Thoracic aorta (tissue), 2 donors: ENCODE measurements at regions not wholly inside any gene's neighbourhood (a gene's known extent, or its start where the extent isn't known, plus 50 kb on each side); places are given as distances from the start of the nearest gene placed in this dataset.

Source experiments
- ATAC-seq: fragments of 150-250 bp; one replicate; pipeline ENCODE4 v1.8.0; 2017; ENCODE audit warnings: low read depth; ENCODE audit not compliant: insufficient number of reproducible peaks, low FRiP score
- DNase-seq: peaks from one replicate; pipeline ENCODE4 v3.0.0-alpha.2; 2020; ENCODE audit warnings: low spot score
- H3K27ac ChIP-seq, 2 donors: fragments of 200-600 bp; sonication (generic); 1 replicate in 1 of 2; 2 replicates in 1 of 2; pipeline ENCODE4 v1.5.1; 2016; ENCODE audit warnings: mild to moderate bottlenecking in 2 of 2, moderate library complexity in 2 of 2
- H3K27me3 ChIP-seq: fragments of 200-600 bp; sonication (generic); replicated peaks from 2 replicates; pipeline ENCODE4 v1.6.0; 2016; ENCODE audit warnings: mild to moderate bottlenecking; ENCODE audit not compliant: insufficient read depth
- H3K36me3 ChIP-seq: fragments of 200-600 bp; sonication (generic); one replicate; pipeline ENCODE4 v1.5.1; 2016
- H3K4me1 ChIP-seq, 2 donors: fragments of 200-600 bp; sonication (generic); 1 replicate in 1 of 2; 2 replicates in 1 of 2; pipeline versions ENCODE4 v1.5.1 to v1.6.0; 2016; ENCODE audit warnings: low read depth in 2 of 2, mild to moderate bottlenecking in 1 of 2; ENCODE audit not compliant: control insufficient read depth in 1 of 2
- H3K4me3 ChIP-seq: fragments of 200-600 bp; sonication (generic); 2 replicates; pipeline ENCODE4 v1.5.1; 2016; ENCODE audit warnings: mild to moderate bottlenecking
- H3K9me3 ChIP-seq: fragments of 200-600 bp; sonication (generic); 2 replicates; pipeline ENCODE4 v1.5.1; 2016
- TF ChIP-seq, protein P1 (sequence below): fragments of 200-600 bp; sonication (generic); IDR thresholded peaks from one replicate; pipeline ENCODE4 v1.5.1; 2019; ENCODE audit warnings: antibody characterized with exemption

DNA sequence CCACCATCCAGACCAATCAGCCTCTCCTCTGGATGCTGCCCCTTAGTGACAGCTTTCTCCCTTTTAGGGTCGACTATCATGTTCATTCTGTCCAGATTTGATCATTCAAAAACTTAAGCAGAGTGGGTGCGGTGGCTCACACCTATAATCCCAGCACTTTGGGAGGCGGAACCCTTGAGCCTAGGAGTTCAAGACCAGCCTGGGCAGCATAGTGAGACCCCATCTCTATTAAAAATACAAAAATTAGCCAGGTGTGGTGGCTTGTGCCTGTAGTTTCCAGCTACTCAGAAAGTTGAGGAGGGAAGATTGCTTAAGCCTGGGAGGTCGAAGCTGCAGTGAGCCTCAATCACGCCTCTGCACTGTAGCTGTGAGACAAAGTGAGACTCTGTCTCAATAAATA is 68.3 kb upstream of the ZCCHC2 start:
- DNase-seq: no peak
- H3K9me3 ChIP-seq: no peaks in the 10 kb centered on the region
- H3K27ac ChIP-seq: no peak overlapping the region
- H3K4me1 ChIP-seq: peaks cover 0 to 17% of the 10 kb centered on the region in 2 donors
- no peak for ATAC-seq
- H3K4me3 ChIP-seq: no peak overlapping the region
- H3K27me3 ChIP-seq: no peaks in the 10 kb centered on the region
- TF ChIP-seq, protein P1, sequence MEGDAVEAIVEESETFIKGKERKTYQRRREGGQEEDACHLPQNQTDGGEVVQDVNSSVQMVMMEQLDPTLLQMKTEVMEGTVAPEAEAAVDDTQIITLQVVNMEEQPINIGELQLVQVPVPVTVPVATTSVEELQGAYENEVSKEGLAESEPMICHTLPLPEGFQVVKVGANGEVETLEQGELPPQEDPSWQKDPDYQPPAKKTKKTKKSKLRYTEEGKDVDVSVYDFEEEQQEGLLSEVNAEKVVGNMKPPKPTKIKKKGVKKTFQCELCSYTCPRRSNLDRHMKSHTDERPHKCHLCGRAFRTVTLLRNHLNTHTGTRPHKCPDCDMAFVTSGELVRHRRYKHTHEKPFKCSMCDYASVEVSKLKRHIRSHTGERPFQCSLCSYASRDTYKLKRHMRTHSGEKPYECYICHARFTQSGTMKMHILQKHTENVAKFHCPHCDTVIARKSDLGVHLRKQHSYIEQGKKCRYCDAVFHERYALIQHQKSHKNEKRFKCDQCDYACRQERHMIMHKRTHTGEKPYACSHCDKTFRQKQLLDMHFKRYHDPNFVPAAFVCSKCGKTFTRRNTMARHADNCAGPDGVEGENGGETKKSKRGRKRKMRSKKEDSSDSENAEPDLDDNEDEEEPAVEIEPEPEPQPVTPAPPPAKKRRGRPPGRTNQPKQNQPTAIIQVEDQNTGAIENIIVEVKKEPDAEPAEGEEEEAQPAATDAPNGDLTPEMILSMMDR: no peak
- no peaks in the 10 kb centered on the region for H3K36me3 ChIP-seq

DNA sequence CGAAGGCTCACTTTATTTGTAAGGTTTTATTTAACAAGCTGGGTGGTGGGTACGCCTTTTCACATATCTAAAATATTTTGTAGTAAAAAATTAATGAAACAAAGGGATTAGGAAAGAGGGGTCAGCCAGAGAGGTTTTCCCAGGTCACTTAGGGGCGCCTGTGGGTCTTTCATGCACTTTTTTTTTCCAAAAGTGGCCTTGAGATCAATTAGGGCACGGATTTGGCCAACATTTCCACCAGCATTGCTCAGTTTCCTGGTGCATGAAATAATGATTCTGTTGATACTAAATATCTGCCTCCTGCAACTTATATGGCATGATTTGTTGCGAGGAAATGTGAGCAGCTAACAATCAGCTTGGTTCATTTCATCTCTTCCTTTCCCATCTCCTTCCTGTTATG is 67.6 kb upstream of the ZCCHC2 start:
- no peak for DNase-seq
- H3K4me1 ChIP-seq: peaks cover 0 to 14% of the 10 kb centered on the region in 2 donors
- TF ChIP-seq, protein P1: no peak
- H3K27ac ChIP-seq: no peak overlapping the region
- no peak for ATAC-seq
- no peaks in the 10 kb centered on the region for H3K27me3 ChIP-seq
- no peaks in the 10 kb centered on the region for H3K9me3 ChIP-seq
- no peaks in the 10 kb centered on the region for H3K36me3 ChIP-seq
- no peak overlapping the region for H3K4me3 ChIP-seq

DNA sequence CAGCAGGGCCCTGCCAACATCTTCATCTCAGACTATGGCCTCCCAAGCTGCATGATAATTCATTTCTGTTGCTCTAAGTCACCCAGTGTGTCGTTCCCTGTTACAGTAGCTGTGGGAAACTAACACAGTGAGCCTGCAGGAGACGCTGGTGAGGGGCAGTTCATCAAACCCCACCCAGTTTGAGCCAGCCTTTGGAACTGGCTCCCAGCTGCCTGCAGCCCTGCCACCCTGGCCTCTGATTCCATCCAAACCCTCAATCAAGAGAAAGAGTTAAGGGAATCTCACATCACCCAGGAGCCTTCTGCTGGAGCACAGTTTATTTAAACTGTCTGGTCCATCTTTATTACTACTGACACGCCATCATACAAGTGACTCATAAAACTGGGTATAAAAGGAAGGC is 64.9 kb upstream of the ZCCHC2 start:
- TF ChIP-seq, protein P1: no peak

DNA sequence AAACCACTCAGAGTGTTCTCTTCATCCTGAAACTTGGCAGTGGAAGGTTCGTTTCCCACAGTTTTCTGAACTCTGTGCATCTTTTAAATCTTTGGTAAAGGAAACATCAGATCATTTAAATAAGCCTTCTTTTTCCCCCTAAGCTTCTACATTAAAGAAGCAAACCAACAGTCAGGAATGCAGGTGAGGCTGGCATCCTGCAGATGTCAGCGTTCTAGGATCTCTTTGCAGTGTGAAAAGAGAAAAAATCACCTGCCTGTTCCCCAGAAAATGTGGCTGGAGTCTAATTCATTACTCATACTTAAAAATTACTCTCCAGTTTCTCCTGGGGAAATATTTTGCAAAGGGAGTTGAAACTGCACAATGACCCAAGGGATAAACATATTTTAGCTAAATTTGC is 64.5 kb upstream of the ZCCHC2 start:
- ATAC-seq (no peak), DNase-seq (no peak)
- Histone ChIP-seq H3K4me3 (no peak overlapping the region), H3K27ac (no peak overlapping the region), H3K36me3 (no peaks in the 10 kb centered on the region), H3K9me3 (no peaks in the 10 kb centered on the region), H3K27me3 (no peaks in the 10 kb centered on the region), H3K4me1 (no peaks in the 10 kb centered on the region)
- TF ChIP-seq, protein P1: no peak

More for the DNA sequence above, 64.9 kb upstream of the ZCCHC2 start:
- Histone ChIP-seq H3K27ac (no peak overlapping the region), H3K4me3 (no peak overlapping the region), H3K4me1 (no peaks in the 10 kb centered on the region), H3K9me3 (no peaks in the 10 kb centered on the region), H3K36me3 (no peaks in the 10 kb centered on the region), H3K27me3 (no peaks in the 10 kb centered on the region)
- DNase-seq (no peak), ATAC-seq (no peak)

DNA sequence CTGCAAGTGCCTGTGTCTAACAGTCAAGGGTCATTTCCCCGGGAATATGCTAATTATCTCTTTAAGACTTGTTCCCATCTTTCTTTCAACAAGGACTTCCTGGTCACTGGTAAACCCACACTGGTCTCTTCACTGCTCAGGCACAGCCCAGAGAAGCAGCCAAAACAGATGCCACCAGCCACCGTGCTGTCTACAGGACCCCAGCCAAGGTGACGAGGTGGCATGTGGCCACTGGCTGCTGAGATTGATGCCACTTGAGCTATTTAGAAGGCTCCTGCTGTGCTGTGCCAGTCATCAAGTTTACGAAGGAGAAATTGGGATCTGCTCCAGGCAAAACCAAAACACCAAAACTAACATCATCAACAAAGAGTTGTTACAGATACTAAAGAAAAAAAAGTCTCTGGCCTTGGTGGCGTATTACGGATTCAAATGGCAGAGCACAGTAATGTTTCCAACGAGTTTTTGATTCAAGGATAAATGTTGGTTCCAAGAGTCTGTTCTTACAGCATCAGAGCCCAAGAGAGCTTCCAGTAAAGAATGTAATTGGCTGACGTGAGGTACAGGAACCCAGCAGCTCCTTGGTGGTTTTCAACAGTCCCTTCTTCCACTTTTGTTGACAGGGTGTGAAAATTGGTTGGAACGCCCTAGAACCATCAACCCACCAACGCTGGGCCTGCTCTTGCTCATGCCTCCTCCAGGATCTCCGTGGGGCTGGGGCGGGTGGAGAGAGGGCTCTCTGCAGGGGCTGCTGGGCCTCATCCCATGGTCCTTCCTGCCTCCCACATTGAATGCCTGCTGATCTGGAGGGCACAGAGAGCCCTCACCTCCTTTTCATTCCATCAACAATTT is 63.7 kb upstream of the ZCCHC2 start:
- no peak overlapping the region for H3K4me3 ChIP-seq
- TF ChIP-seq, protein P1: no peak
- no peak overlapping the region for H3K27ac ChIP-seq
- ATAC-seq: no peak
- no peaks in the 10 kb centered on the region for H3K36me3 ChIP-seq
- no peak for DNase-seq
- no peaks in the 10 kb centered on the region for H3K27me3 ChIP-seq
- no peaks in the 10 kb centered on the region for H3K9me3 ChIP-seq
- H3K4me1 ChIP-seq: no peaks in the 10 kb centered on the region
